ENCODE measurements at regions not wholly inside any gene's neighbourhood (a gene's known extent, or its start where the extent isn't known, plus 50 kb on each side); places are given as distances from the start of the nearest gene placed in this dataset.

DNA sequence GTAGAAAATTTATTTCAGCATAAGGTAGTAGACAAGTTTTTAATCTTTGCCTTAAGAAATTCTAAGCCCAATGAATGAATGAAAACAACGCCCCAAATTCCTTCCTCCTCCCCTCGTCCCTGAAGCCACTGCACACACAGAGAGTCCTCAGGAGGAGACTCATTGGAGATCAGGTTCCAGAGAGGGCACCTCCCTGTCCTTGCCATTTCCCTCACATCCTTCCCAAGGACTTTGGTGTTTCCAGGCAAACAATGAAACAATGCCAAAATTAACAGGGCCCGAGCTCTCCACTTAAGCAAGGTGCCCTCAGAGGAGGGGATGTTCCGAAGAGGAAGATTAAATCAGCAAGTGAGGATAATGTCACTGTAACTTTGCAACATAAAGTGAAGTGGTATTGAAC, 240.7 kb downstream of the DCDC2C start:
- H3K9me3 ChIP-seq (ENCODE audit: insufficient read depth, low read depth, low read length): no peaks in the 10 kb centered on the region

DNA sequence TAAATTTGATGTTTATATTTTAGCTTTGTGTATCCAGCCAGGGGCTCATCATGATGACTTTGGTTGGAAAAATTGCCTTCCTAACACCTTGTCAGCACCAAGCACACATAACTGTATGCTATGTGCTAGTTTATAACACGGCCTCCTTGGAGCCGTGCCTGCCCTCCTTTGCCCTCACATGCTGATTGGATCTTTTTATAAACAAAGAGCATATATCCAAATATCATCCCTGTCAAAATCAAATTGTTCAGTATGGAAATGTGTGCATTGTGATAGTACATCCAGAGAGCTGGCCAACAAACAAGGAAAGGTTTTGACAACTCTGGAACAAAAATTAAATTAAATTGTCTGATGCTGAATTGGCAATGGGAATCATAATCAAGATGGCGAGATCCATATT, 241.5 kb downstream of the DCDC2C start:
- Histone ChIP-seq H3K36me3 (ENCODE audit: insufficient read depth, low read length) (no peaks in the 10 kb centered on the region), H3K27ac (ENCODE audit: low read depth, low read length) (no peak overlapping the region), H3K4me3 (ENCODE audit: low read length) (no peak overlapping the region), H3K9me3 (ENCODE audit: insufficient read depth, low read depth, low read length) (no peaks in the 10 kb centered on the region), H3K27me3 (ENCODE audit: insufficient read depth, low read length) (no peaks in the 10 kb centered on the region), H3K4me1 (ENCODE audit: insufficient read depth, low read length) (no peaks in the 10 kb centered on the region), H3K9ac (ENCODE audit: low read depth, low read length) (no peak overlapping the region)
- WGBS: 100% methylated on average over 3 of the region's 3 CpGs

More for the DNA sequence above, 240.7 kb downstream of the DCDC2C start:
- no peaks in the 10 kb centered on the region for H3K4me1 ChIP-seq (ENCODE audit: insufficient read depth, low read length)
- H3K9ac ChIP-seq (ENCODE audit: low read depth, low read length): no peak overlapping the region
- H3K36me3 ChIP-seq (ENCODE audit: insufficient read depth, low read length): no peaks in the 10 kb centered on the region
- no peak overlapping the region for H3K27ac ChIP-seq (ENCODE audit: low read depth, low read length)
- H3K4me3 ChIP-seq (ENCODE audit: low read length): no peak overlapping the region
- H3K27me3 ChIP-seq (ENCODE audit: insufficient read depth, low read length): no peaks in the 10 kb centered on the region
- WGBS: 92% methylated on average over 4 of the region's 4 CpGs

DNA sequence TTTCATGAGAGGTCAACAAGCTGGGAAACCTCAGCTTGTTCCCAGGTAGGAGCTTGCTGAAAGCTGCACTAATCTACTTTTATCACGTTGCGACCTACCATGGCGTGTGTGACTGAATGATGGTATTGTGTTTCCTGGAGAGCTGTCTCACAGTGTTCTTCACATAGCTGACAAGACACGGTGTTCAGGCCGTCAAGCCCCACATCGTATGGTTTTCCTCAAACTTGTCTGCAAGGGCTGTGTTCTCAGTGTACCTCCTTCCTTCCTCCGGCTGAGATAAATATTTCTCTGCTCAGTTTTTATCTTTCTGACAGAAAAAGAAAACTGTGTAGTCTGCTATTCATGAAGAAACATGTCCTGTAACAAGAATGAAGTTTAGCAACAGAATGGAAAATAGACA, 244.8 kb downstream of the DCDC2C start:
- Histone ChIP-seq H3K9ac (ENCODE audit: low read depth, low read length) (no peak overlapping the region), H3K27me3 (ENCODE audit: insufficient read depth, low read length) (no peaks in the 10 kb centered on the region), H3K36me3 (ENCODE audit: insufficient read depth, low read length) (no peaks in the 10 kb centered on the region), H3K4me1 (ENCODE audit: insufficient read depth, low read length) (no peaks in the 10 kb centered on the region), H3K4me3 (ENCODE audit: low read length) (no peak overlapping the region), H3K27ac (ENCODE audit: low read depth, low read length) (no peak overlapping the region), H3K9me3 (ENCODE audit: insufficient read depth, low read depth, low read length) (peaks cover 4% of the 10 kb centered on the region; the same call in 1 of the 2 replicates)
- WGBS: 82% methylated on average over 7 of the region's 7 CpGs

- Histone ChIP-seq H3K9me3 (ENCODE audit: insufficient read depth, low read depth, low read length) (peaks cover 4% of the 10 kb centered on the region; the same call in 1 of the 2 replicates), H3K27me3 (ENCODE audit: insufficient read depth, low read length) (no peaks in the 10 kb centered on the region), H3K36me3 (ENCODE audit: insufficient read depth, low read length) (no peaks in the 10 kb centered on the region), H3K4me1 (ENCODE audit: insufficient read depth, low read length) (no peaks in the 10 kb centered on the region), H3K4me3 (ENCODE audit: low read length) (no peak overlapping the region), H3K9ac (ENCODE audit: low read depth, low read length) (no peak overlapping the region), H3K27ac (ENCODE audit: low read depth, low read length) (no peak overlapping the region)
- WGBS: 94% methylated on average over 11 of the region's 11 CpGs
Measured at GRCh38 chr2:3951131-3951954, 248.0 kb downstream of the DCDC2C start.

GRCh38 chr2:3952866-3953516, 249.6 kb downstream of the DCDC2C start:
- Histone ChIP-seq H3K9me3 (ENCODE audit: insufficient read depth, low read depth, low read length) (peaks cover 4% of the 10 kb centered on the region; the same call in 1 of the 2 replicates), H3K36me3 (ENCODE audit: insufficient read depth, low read length) (no peaks in the 10 kb centered on the region), H3K9ac (ENCODE audit: low read depth, low read length) (no peak overlapping the region), H3K27ac (ENCODE audit: low read depth, low read length) (no peak overlapping the region), H3K27me3 (ENCODE audit: insufficient read depth, low read length) (no peaks in the 10 kb centered on the region), H3K4me1 (ENCODE audit: insufficient read depth, low read length) (no peaks in the 10 kb centered on the region), H3K4me3 (ENCODE audit: low read length) (no peak overlapping the region)
- WGBS: 89% methylated on average over 12 of the region's 12 CpGs

DNA sequence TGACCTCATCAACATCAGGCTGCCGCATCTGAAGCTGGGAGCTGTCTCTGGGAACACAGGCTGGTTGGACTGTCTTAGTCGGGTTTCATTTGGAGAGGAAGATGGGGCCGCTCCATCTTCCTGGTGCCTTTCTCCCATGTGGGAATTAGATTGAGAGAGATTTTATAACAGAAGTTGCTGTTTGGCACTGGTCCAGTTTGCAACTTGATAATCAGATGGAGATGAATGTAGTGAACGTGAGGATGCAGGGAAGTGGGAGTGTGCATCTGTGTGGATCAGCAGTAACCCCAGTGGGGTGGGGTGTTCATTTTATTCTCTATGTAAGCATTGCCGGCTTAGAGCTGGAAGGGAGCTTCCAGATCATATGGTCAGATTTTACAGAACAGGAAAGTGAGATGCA, 250.9 kb downstream of the DCDC2C start:
- Histone ChIP-seq H3K4me1 (ENCODE audit: insufficient read depth, low read length) (no peaks in the 10 kb centered on the region), H3K4me3 (ENCODE audit: low read length) (no peak overlapping the region), H3K27me3 (ENCODE audit: insufficient read depth, low read length) (no peaks in the 10 kb centered on the region), H3K27ac (ENCODE audit: low read depth, low read length) (no peak overlapping the region), H3K9ac (ENCODE audit: low read depth, low read length) (no peak overlapping the region), H3K36me3 (ENCODE audit: insufficient read depth, low read length) (no peaks in the 10 kb centered on the region), H3K9me3 (ENCODE audit: insufficient read depth, low read depth, low read length) (peaks cover 4% of the 10 kb centered on the region; the same call in 1 of the 2 replicates)
- 94% methylated on average over 5 of the region's 5 CpGs for WGBS

DNA sequence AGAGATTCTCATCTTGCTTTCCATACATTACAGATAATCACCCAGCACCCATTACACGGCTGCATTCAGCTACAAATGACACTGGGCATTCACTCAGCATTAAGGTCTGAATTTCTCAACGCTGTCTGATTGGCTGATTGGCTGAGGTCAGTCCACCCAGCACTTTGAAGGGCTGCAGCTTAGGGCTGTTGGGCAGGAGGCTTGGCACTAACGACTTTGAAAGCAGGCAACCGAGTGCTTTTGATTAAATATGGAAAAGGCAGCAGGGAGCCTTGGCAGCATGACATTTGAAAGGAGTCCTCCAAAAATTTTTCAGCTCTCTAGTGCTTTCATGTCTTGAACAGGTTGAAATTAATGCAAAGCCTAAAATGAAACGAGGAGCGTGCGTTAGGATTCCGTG, 253.0 kb downstream of the DCDC2C start:
- no peaks in the 10 kb centered on the region for H3K4me1 ChIP-seq (ENCODE audit: insufficient read depth, low read length)
- H3K4me3 ChIP-seq (ENCODE audit: low read length): no peak overlapping the region
- H3K9me3 ChIP-seq (ENCODE audit: insufficient read depth, low read depth, low read length): peaks cover 1% of the 10 kb centered on the region; the same call in 1 of the 2 replicates
- no peak overlapping the region for H3K27ac ChIP-seq (ENCODE audit: low read depth, low read length)
- H3K9ac ChIP-seq (ENCODE audit: low read depth, low read length): no peak overlapping the region
- WGBS: 77% methylated on average over 8 of the region's 8 CpGs
- H3K36me3 ChIP-seq (ENCODE audit: insufficient read depth, low read length): no peaks in the 10 kb centered on the region
- no peaks in the 10 kb centered on the region for H3K27me3 ChIP-seq (ENCODE audit: insufficient read depth, low read length)

DNA sequence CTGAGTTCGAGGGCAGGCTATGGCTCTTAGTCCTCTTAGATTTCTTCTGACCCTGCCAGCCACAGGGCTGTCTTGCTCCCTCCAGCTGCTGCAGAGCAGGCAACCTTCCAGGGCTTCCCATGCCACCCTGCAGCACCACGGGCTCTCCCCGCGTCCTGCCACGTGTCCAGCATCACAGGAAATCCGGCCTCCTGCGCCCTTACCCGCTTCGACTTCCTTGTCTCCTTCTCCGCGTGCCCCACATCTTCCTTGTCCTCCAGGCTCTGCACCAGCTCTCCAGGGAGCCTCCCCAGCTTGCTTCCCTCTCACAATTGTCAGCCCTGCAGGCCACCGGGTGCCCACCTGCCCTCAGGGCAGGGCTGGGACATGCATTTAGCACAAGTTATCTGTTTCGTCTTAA, 253.5 kb downstream of the DCDC2C start:
- Histone ChIP-seq H3K9me3 (ENCODE audit: insufficient read depth, low read depth, low read length) (no peaks in the 10 kb centered on the region), H3K4me1 (ENCODE audit: insufficient read depth, low read length) (no peaks in the 10 kb centered on the region), H3K9ac (ENCODE audit: low read depth, low read length) (no peak overlapping the region), H3K4me3 (ENCODE audit: low read length) (no peak overlapping the region), H3K36me3 (ENCODE audit: insufficient read depth, low read length) (no peaks in the 10 kb centered on the region), H3K27me3 (ENCODE audit: insufficient read depth, low read length) (no peaks in the 10 kb centered on the region), H3K27ac (ENCODE audit: low read depth, low read length) (no peak overlapping the region)
- 95% methylated on average over 13 of the region's 13 CpGs for WGBS

GRCh38 chr2:3958465-3958864, 255.1 kb downstream of the DCDC2C start:
- 82% methylated on average over 9 of the region's 9 CpGs for WGBS
- Histone ChIP-seq H3K36me3 (ENCODE audit: insufficient read depth, low read length) (no peaks in the 10 kb centered on the region), H3K27ac (ENCODE audit: low read depth, low read length) (no peak overlapping the region), H3K4me1 (ENCODE audit: insufficient read depth, low read length) (no peaks in the 10 kb centered on the region), H3K4me3 (ENCODE audit: low read length) (no peak overlapping the region), H3K9me3 (ENCODE audit: insufficient read depth, low read depth, low read length) (no peaks in the 10 kb centered on the region), H3K9ac (ENCODE audit: low read depth, low read length) (no peak overlapping the region), H3K27me3 (ENCODE audit: insufficient read depth, low read length) (no peaks in the 10 kb centered on the region)

DNA sequence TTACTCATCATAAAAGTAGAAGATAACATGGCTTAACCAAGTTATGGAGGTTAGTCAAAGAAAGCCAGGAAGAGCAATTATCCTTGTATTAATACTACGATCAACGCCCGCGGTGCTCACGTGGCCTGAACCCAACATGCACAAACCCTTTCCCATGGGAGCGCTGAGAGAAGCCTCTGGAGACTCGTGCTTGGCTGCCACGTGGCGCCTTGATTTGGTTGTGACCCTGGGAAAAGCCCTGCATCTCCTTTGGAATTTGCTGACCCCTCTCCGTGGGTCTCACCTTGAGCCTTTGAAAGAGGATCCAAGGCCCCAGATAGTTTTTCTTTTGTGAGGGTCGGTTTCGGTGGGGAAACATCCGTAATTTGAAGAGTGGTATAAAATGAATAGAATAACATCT, 255.6 kb downstream of the DCDC2C start:
- no peaks in the 10 kb centered on the region for H3K36me3 ChIP-seq (ENCODE audit: insufficient read depth, low read length)
- H3K27me3 ChIP-seq (ENCODE audit: insufficient read depth, low read length): no peaks in the 10 kb centered on the region
- H3K4me1 ChIP-seq (ENCODE audit: insufficient read depth, low read length): no peaks in the 10 kb centered on the region
- H3K4me3 ChIP-seq (ENCODE audit: low read length): no peak overlapping the region
- H3K27ac ChIP-seq (ENCODE audit: low read depth, low read length): no peak overlapping the region
- H3K9me3 ChIP-seq (ENCODE audit: insufficient read depth, low read depth, low read length): no peaks in the 10 kb centered on the region
- 70% methylated on average over 10 of the region's 13 CpGs for WGBS
- no peak overlapping the region for H3K9ac ChIP-seq (ENCODE audit: low read depth, low read length)

DNA sequence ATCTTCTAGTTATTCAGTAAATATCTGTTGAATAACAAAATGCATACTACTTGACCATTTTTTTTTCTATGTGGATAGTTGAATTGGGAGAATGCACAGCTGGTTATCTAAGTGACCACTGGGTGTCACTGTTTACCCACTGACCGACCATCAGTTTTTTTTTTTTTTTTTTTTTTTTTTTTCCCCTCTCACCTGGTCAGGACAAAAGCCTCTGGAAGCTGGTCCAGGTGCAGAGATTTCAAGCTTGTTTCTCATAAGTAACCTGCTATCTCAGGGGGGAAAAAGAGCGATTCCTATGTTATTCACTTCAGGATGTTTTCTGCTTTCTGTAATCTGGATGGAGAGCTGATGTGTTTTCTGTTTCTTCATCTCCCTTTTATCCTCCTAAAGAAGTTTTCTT, 256.0 kb downstream of the DCDC2C start:
- Histone ChIP-seq H3K27ac (ENCODE audit: low read depth, low read length) (no peak overlapping the region), H3K4me3 (ENCODE audit: low read length) (no peak overlapping the region), H3K36me3 (ENCODE audit: insufficient read depth, low read length) (no peaks in the 10 kb centered on the region), H3K9ac (ENCODE audit: low read depth, low read length) (no peak overlapping the region), H3K4me1 (ENCODE audit: insufficient read depth, low read length) (no peaks in the 10 kb centered on the region), H3K9me3 (ENCODE audit: insufficient read depth, low read depth, low read length) (no peaks in the 10 kb centered on the region), H3K27me3 (ENCODE audit: insufficient read depth, low read length) (no peaks in the 10 kb centered on the region)
- whole genome bisulfite sequencing: 19% methylated on average over 2 of the region's 2 CpGs

Data from HUES64 (cell line).